Loucy (cell line): ENCODE measurements at regions not wholly inside any gene's neighbourhood (a gene's known extent, or its start where the extent isn't known, plus 50 kb on each side); places are given as distances from the start of the nearest gene placed in this dataset.

ENCODE experiments used
- H2AFZ ChIP-seq: fragments of 200-600 bp; sonication (generic); 2 replicates; pipeline ENCODE4 v1.6.0; 2016; ENCODE audit warnings: antibody characterized with exemption, mild to moderate bottlenecking, low read length, moderate library complexity
- H3F3A ChIP-seq: fragments of 200-600 bp; 2 replicates; pipeline ENCODE4 v1.6.0; 2016; ENCODE audit warnings: antibody characterized with exemption, low read depth, mild to moderate bottlenecking
- H3K27me3 ChIP-seq: fragments of 200-600 bp; sonication (generic); 2 replicates; pipeline ENCODE4 v1.6.1; 2014; ENCODE audit warnings: low read length, mild to moderate bottlenecking; ENCODE audit not compliant: insufficient read depth, poor library complexity, severe bottlenecking
- H3K36me3 ChIP-seq: fragments of 200-600 bp; sonication (generic); 2 replicates; pipeline ENCODE4 v1.6.1; 2016; ENCODE audit warnings: low read length; ENCODE audit not compliant: insufficient read depth
- H3K4me1 ChIP-seq: fragments of 200-600 bp; sonication (generic); 2 replicates; pipeline ENCODE4 v1.5.1; 2014; ENCODE audit warnings: low read length, mild to moderate bottlenecking; ENCODE audit not compliant: insufficient read depth, poor library complexity, severe bottlenecking
- H3K4me2 ChIP-seq: fragments of 200-600 bp; sonication (generic); 2 replicates; pipeline ENCODE4 v1.6.0; 2014; ENCODE audit warnings: antibody characterized with exemption, low read length, low read depth, mild to moderate bottlenecking; ENCODE audit not compliant: poor library complexity, severe bottlenecking
- H3K4me3 ChIP-seq: fragments of 200-600 bp; sonication (generic); 2 replicates; pipeline ENCODE4 v1.5.1; 2014; ENCODE audit warnings: low read length, mild to moderate bottlenecking, mixed read lengths; ENCODE audit not compliant: poor library complexity, severe bottlenecking
- H3K79me2 ChIP-seq: fragments of 200-600 bp; sonication (generic); 2 replicates; pipeline ENCODE4 v1.6.1; 2014; ENCODE audit warnings: low read length; ENCODE audit not compliant: insufficient read depth
- H3K9ac ChIP-seq: fragments of 200-600 bp; sonication (generic); 2 replicates; pipeline ENCODE4 v1.6.0; 2014; ENCODE audit warnings: mild to moderate bottlenecking, low read depth, low read length, moderate library complexity; ENCODE audit not compliant: poor library complexity, severe bottlenecking
- H3K9me2 ChIP-seq: fragments of 200-600 bp; sonication (generic); replicated peaks from 2 replicates; pipeline ENCODE4 v1.6.1; 2016; ENCODE audit warnings: low read depth, low read length, mixed read lengths
- H3K9me3 ChIP-seq: fragments of 200-600 bp; sonication (generic); 2 replicates; pipeline ENCODE4 v1.6.1; 2014; ENCODE audit warnings: mild to moderate bottlenecking, antibody characterized with exemption, low read length, low read depth; ENCODE audit not compliant: insufficient read depth
- H4K20me1 ChIP-seq: fragments of 200-600 bp; sonication (generic); 2 replicates; pipeline ENCODE4 v1.6.0; 2014; ENCODE audit warnings: antibody characterized with exemption, low read length, mild to moderate bottlenecking; ENCODE audit not compliant: insufficient read depth, poor library complexity, severe bottlenecking
- CTCF ChIP-seq: fragments of 200-600 bp; sonication (generic); conservative IDR thresholded peaks from 2 replicates; pipeline ENCODE4 v1.5.1; 2014; ENCODE audit warnings: mild to moderate bottlenecking, antibody characterized with exemption, low read length
- EZH2phosphoT487 ChIP-seq: fragments of 200-600 bp; IDR thresholded peaks from 2 replicates; pipeline ENCODE4 v1.6.1; 2018; ENCODE audit warnings: antibody characterized with exemption, mild to moderate bottlenecking, moderate library complexity, borderline replicate concordance

DNA sequence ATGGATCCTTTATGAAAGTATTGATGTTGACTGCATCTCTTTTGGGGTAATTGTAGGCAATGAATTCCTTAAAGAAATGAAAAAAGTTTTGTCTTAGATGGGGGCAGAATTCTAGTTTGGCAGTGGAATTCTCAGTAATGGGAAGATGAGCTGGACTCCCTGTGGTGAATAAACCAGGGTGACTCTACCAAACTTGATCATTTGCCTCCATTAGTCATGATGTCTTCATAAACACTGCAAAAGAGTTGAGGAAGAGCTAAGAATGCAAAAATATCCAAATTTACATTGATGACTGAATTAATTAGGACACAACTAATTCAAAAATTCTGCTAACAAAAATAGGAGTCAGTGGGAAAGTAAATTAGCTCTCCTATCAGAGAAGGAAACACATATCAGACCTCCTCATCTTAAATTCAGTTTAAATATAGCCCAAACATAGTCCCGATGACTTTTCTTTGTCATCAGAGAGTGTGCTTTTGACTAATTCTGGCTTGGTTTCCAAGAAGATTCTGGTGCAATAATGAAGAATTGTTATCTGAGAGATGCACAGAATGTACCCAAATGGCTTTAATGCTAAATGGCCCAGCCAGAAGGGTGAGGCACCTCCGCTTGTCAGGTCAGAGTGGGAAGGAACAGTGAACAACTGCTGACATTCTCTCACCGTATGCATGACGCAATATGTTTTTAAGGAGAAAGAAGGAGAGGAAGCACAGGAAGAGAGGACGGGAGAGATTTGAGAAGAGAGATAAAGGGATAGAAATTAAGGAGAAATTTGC is 525.1 kb downstream of the LMO4 start:
- Histone ChIP-seq H3K9me3 (0 out of 2 replicates have a peak, but pooled peaks cover 5% of the 10 kb centered on the region), H3K4me1 (peaks cover 4% of the 10 kb centered on the region), H3K9ac (no peak overlapping the region), H3F3A (no peaks in the 10 kb centered on the region), H3K36me3 (no peaks in the 10 kb centered on the region), H3K4me2 (no peak overlapping the region), H2AFZ (peak overlapping the region; percentile 75), H3K27me3 (no peaks in the 10 kb centered on the region), H3K9me2 (no peaks in the 10 kb centered on the region), H3K4me3 (no peak overlapping the region), H3K79me2 (no peaks in the 10 kb centered on the region), H4K20me1 (no peaks in the 10 kb centered on the region)
- TF ChIP-seq CTCF = no peak
- TF ChIP-seq EZH2phosphoT487 = no peak

DNA sequence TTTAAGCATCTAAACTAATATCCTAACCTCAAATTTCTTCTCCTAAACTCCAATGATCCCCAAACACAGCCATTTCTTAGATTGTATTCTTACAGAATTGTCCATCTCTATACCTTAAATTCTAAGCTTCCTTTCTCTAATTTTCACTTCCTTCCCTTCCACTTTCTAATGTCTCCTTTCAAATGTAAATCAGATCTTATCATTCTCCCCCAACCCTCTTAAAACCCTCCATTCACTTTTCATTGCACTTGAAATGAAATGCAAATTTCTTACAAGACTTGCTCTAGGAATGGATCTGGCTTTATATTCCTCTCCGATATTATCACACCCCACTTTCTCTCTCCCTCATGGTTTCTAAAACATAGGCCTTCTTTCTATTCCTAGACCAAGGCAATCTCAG is 534.6 kb downstream of the LMO4 start:
- Histone ChIP-seq H3K27me3 (no peaks in the 10 kb centered on the region), H3K9me2 (no peaks in the 10 kb centered on the region), H3K4me3 (no peak overlapping the region), H3K79me2 (no peaks in the 10 kb centered on the region), H3K9ac (no peak overlapping the region), H3K4me1 (peaks cover 32% of the 10 kb centered on the region), H2AFZ (no peak overlapping the region), H3F3A (no peaks in the 10 kb centered on the region), H4K20me1 (no peaks in the 10 kb centered on the region), H3K36me3 (no peaks in the 10 kb centered on the region), H3K4me2 (no peak overlapping the region), H3K9me3 (peaks cover 22% of the 10 kb centered on the region; the same call in 1 of the 2 replicates)
- TF ChIP-seq EZH2phosphoT487 = no peak
- no peak for TF ChIP-seq CTCF

DNA sequence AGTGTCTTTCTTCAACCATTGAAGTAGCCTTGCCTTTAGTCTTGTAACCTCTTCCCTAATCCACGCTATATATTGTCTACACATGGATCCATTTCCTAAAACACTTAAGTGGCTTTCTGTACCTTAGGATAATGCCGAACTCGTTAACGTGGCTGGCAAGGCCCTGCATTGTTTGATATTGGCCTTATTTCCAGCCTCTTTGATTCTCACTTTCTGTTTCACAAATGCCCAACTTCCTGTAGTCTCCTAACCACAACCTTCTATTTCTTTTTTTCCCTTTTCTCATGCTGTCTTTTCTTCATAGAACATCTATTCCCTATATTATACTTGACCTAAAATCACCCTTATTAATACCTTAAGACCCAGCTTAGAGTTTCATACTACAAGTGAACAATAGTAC is 536.0 kb downstream of the LMO4 start:
- H3K9me2 ChIP-seq = no peaks in the 10 kb centered on the region
- H3K4me3 ChIP-seq = no peak overlapping the region
- no peaks in the 10 kb centered on the region for H3F3A ChIP-seq
- H3K36me3 ChIP-seq = no peaks in the 10 kb centered on the region
- 0 out of 2 replicates have a peak overlapping the region, but pooled peaks have one; percentile 11 for H2AFZ ChIP-seq
- H3K27me3 ChIP-seq = no peaks in the 10 kb centered on the region
- no peaks in the 10 kb centered on the region for H4K20me1 ChIP-seq
- peaks cover 37% of the 10 kb centered on the region for H3K4me1 ChIP-seq
- TF ChIP-seq EZH2phosphoT487 (no peak), CTCF (no peak)
- H3K79me2 ChIP-seq = no peaks in the 10 kb centered on the region
- no peak overlapping the region for H3K9ac ChIP-seq
- peak overlapping the region; percentile 54 for H3K4me2 ChIP-seq
- H3K9me3 ChIP-seq = peaks cover 15% of the 10 kb centered on the region; the same call in 1 of the 2 replicates
